BLaER1 treated with 17β-estradiol and CSF1 and Interleukin-3, amounts not matched to agents 10 nM and 100 nM (cell line): ENCODE measurements at regions not wholly inside any gene's neighbourhood (a gene's known extent, or its start where the extent isn't known, plus 50 kb on each side); places are given as distances from the start of the nearest gene placed in this dataset.

Experiments
- H3K27ac ChIP-seq, 11 experiments: shearing (Covaris generic); formaldehyde crosslinking; 2 replicates each; pipeline ENCODE4 v1.8.1; 2022
- H3K27me3 ChIP-seq, 11 experiments: shearing (Covaris generic); formaldehyde crosslinking; 2 replicates each; pipeline ENCODE4 v1.8.1; 2022
- H3K36me3 ChIP-seq, 11 experiments: shearing (Covaris generic); formaldehyde crosslinking; 2 replicates each; pipeline ENCODE4 v1.8.1; 2022
- H3K4me1 ChIP-seq, 10 experiments: shearing (Covaris generic); formaldehyde crosslinking; 2 replicates each; pipeline ENCODE4 v1.8.1; 2022
- H3K4me2 ChIP-seq, 11 experiments: shearing (Covaris generic); formaldehyde crosslinking; 2 replicates each; pipeline ENCODE4 v1.8.1; 2022
- H3K4me3 ChIP-seq, 10 experiments: shearing (Covaris generic); formaldehyde crosslinking; 2 replicates each; pipeline ENCODE4 v1.8.1; 2022
- H3K9ac ChIP-seq, 11 experiments: shearing (Covaris generic); formaldehyde crosslinking; 2 replicates each; pipeline ENCODE4 v1.8.1; 2022
- H3K9me3 ChIP-seq, 11 experiments: shearing (Covaris generic); formaldehyde crosslinking; replicated peaks in 1 of 11; 2 replicates each; pipeline ENCODE4 v1.8.1; 2022
- H4K20me1 ChIP-seq, 11 experiments: shearing (Covaris generic); formaldehyde crosslinking; 2 replicates each; pipeline ENCODE4 v1.8.1; 2022
- Cebpa-rat ChIP-seq, 11 experiments: shearing (Covaris generic); IDR thresholded peaks; 2 replicates each; pipeline ENCODE4 v1.8.1; 2022

GRCh38 chr17:59503500-59503899 lies 61.9 kb upstream of the DHX40 start:
- H3K27me3 ChIP-seq = no peaks in the 10 kb centered on the region
- peaks cover 0 to 7% (median 0%) of the 10 kb centered on the region in 11 experiments; a peak in 4 of 22 replicates for H3K9me3 ChIP-seq
- H3K4me2 ChIP-seq = no peak overlapping the region
- H4K20me1 ChIP-seq = no peaks in the 10 kb centered on the region
- TF ChIP-seq Cebpa-rat (IDR thresholded peaks at IDR 0.05) = no peak
- no peaks in the 10 kb centered on the region for H3K36me3 ChIP-seq
- no peak overlapping the region for H3K27ac ChIP-seq
- no peak overlapping the region for H3K4me3 ChIP-seq
- H3K4me1 ChIP-seq = peaks cover 0 to 22% (median 0%) of the 10 kb centered on the region in 10 experiments; a peak in 6 of 20 replicates
- H3K9ac ChIP-seq = no peak overlapping the region

GRCh38 chr17:59504821-59505220 lies 60.6 kb upstream of the DHX40 start:
- Histone ChIP-seq H3K9me3 (peaks cover 0 to 3% (median 0%) of the 10 kb centered on the region in 11 experiments; a peak in 2 of 22 replicates), H3K27me3 (no peaks in the 10 kb centered on the region), H3K4me2 (no peak overlapping the region), H3K36me3 (no peaks in the 10 kb centered on the region), H3K27ac (no peak overlapping the region), H3K9ac (no peak overlapping the region), H3K4me3 (no peak overlapping the region), H4K20me1 (no peaks in the 10 kb centered on the region), H3K4me1 (peaks cover 0 to 35% (median 0%) of the 10 kb centered on the region in 10 experiments; a peak in 6 of 20 replicates)
- TF ChIP-seq Cebpa-rat (IDR thresholded peaks at IDR 0.05) = no peak

GRCh38 chr17:59505610-59506276 lies 59.7 kb upstream of the DHX40 start:
- Histone ChIP-seq H3K4me1 (peaks cover 0 to 43% (median 0%) of the 10 kb centered on the region in 10 experiments; a peak in 6 of 20 replicates), H3K4me2 (no peak overlapping the region), H3K4me3 (no peak overlapping the region), H3K27me3 (no peaks in the 10 kb centered on the region), H3K36me3 (no peaks in the 10 kb centered on the region), H3K9ac (no peak overlapping the region), H4K20me1 (no peaks in the 10 kb centered on the region), H3K9me3 (no peaks in the 10 kb centered on the region), H3K27ac (no peak overlapping the region)
- TF ChIP-seq Cebpa-rat (IDR thresholded peaks at IDR 0.05) = no peak

GRCh38 chr17:59506894-59507726 lies 58.3 kb upstream of the DHX40 start:
- no peak overlapping the region for H3K4me3 ChIP-seq
- H3K4me2 ChIP-seq = peak overlapping the region in 2 of 11 experiments; percentile 50 to 61; a peak in 4 of 22 replicates
- no peaks in the 10 kb centered on the region for H3K36me3 ChIP-seq

GRCh38 chr17:59508999-59509625 lies 56.3 kb upstream of the DHX40 start:
- TF ChIP-seq Cebpa-rat (IDR thresholded peaks at IDR 0.05) = no peak
- H3K27me3 ChIP-seq = no peaks in the 10 kb centered on the region
- no peak overlapping the region for H3K27ac ChIP-seq
- no peaks in the 10 kb centered on the region for H3K36me3 ChIP-seq
- peaks cover 0 to 68% (median 0%) of the 10 kb centered on the region in 10 experiments; a peak in 6 of 20 replicates for H3K4me1 ChIP-seq
- H3K4me3 ChIP-seq = no peak overlapping the region
- no peak overlapping the region for H3K9ac ChIP-seq
- H3K4me2 ChIP-seq = peak overlapping the region in 3 of 11 experiments; percentile 39 to 50 (median 44); a peak in 5 of 22 replicates
- no peaks in the 10 kb centered on the region for H3K9me3 ChIP-seq
- no peaks in the 10 kb centered on the region for H4K20me1 ChIP-seq

More at GRCh38 chr17:59506894-59507726, 58.3 kb upstream of the DHX40 start:
- Histone ChIP-seq H3K9ac (no peak overlapping the region), H4K20me1 (no peaks in the 10 kb centered on the region), H3K27ac (peak overlapping the region in 1 of 11 experiments; percentile 58; a peak in 2 of 22 replicates), H3K4me1 (peaks cover 0 to 48% (median 0%) of the 10 kb centered on the region in 10 experiments; a peak in 6 of 20 replicates), H3K9me3 (no peaks in the 10 kb centered on the region), H3K27me3 (no peaks in the 10 kb centered on the region)
- no peak for TF ChIP-seq Cebpa-rat (IDR thresholded peaks at IDR 0.05)

GRCh38 chr17:59510611-59511010 lies 54.8 kb upstream of the DHX40 start:
- Histone ChIP-seq H3K9me3 (no peaks in the 10 kb centered on the region), H3K9ac (no peak overlapping the region), H3K27me3 (no peaks in the 10 kb centered on the region), H3K4me2 (peak overlapping the region in 1 of 11 experiments; percentile 39; a peak in 1 of 22 replicates), H3K4me3 (no peak overlapping the region), H3K36me3 (no peaks in the 10 kb centered on the region), H3K27ac (no peak overlapping the region), H3K4me1 (peaks cover 0 to 82% (median 2%) of the 10 kb centered on the region in 10 experiments; a peak in 6 of 20 replicates), H4K20me1 (no peaks in the 10 kb centered on the region)
- no peak for TF ChIP-seq Cebpa-rat (IDR thresholded peaks at IDR 0.05)

- Histone ChIP-seq H3K36me3 (no peaks in the 10 kb centered on the region), H4K20me1 (no peaks in the 10 kb centered on the region), H3K27me3 (no peaks in the 10 kb centered on the region), H3K4me2 (0 out of 22 replicates have a peak overlapping the region, but pooled peaks of 1 of the 11 experiments have one; percentile 5), H3K4me3 (no peak overlapping the region), H3K9me3 (no peaks in the 10 kb centered on the region), H3K4me1 (peaks cover 0 to 88% (median 2%) of the 10 kb centered on the region in 10 experiments; a peak in 6 of 20 replicates), H3K27ac (no peak overlapping the region), H3K9ac (no peak overlapping the region)
- no peak for TF ChIP-seq Cebpa-rat (IDR thresholded peaks at IDR 0.05)
Measured at GRCh38 chr17:59511726-59512125, 53.7 kb upstream of the DHX40 start.

GRCh38 chr17:59512844-59513385 lies 52.5 kb upstream of the DHX40 start:
- Histone ChIP-seq H3K27ac (peak overlapping the region in 3 of 11 experiments; percentile 80 to 97 (median 97); a peak in 6 of 22 replicates), H3K27me3 (no peaks in the 10 kb centered on the region), H3K4me2 (peak overlapping the region in 3 of 11 experiments; percentile 61 to 80 (median 71); a peak in 5 of 22 replicates), H3K36me3 (no peaks in the 10 kb centered on the region), H3K4me3 (no peak overlapping the region), H4K20me1 (no peaks in the 10 kb centered on the region), H3K4me1 (peaks cover 0 to 88% (median 2%) of the 10 kb centered on the region in 10 experiments; a peak in 6 of 20 replicates), H3K9ac (peak overlapping the region in 1 of 11 experiments; percentile 85; a peak in 1 of 22 replicates), H3K9me3 (no peaks in the 10 kb centered on the region)
- TF ChIP-seq Cebpa-rat (IDR thresholded peaks at IDR 0.05) = no peak
